Central memory CD8-positive, alpha-beta T cell (primary cell): ENCODE measurements at regions not wholly inside any gene's neighbourhood (a gene's known extent, or its start where the extent isn't known, plus 50 kb on each side); places are given as distances from the start of the nearest gene placed in this dataset.

Experiments
- ATAC-seq: fragments of 150-1000 bp; cut with Tn5 transposase; replicated peaks from 2 replicates; pipeline ENCODE4 v1.10.0; 2022; ENCODE audit warnings: mild to moderate bottlenecking, moderate FRiP score, moderate number of reproducible peaks; ENCODE audit not compliant: poor library complexity, severe bottlenecking; ENCODE audit errors: extremely low read depth
- DNase-seq, 2 donors: peaks; one replicate each; pipeline ENCODE4 v3.0.0; 2021; ENCODE audit warnings: low spot score in 2 of 2
- H3K27ac Mint-ChIP-seq: one replicate; pipeline ENCODE4 v1.8.0; 2022; ENCODE audit warnings: low read depth, mild to moderate bottlenecking, moderate library complexity, mixed read lengths
- H3K27me3 Mint-ChIP-seq: one replicate; pipeline ENCODE4 v1.8.0; 2022; ENCODE audit warnings: mixed read lengths
- H3K36me3 Mint-ChIP-seq: one replicate; pipeline ENCODE4 v1.8.0; 2022; ENCODE audit warnings: mild to moderate bottlenecking, moderate library complexity, mixed read lengths; ENCODE audit not compliant: insufficient read depth
- H3K4me1 Mint-ChIP-seq: one replicate; pipeline ENCODE4 v1.8.0; 2022; ENCODE audit warnings: mixed read lengths
- H3K4me3 Mint-ChIP-seq: one replicate; pipeline ENCODE4 v1.8.0; 2022; ENCODE audit warnings: mild to moderate bottlenecking, moderate library complexity, mixed read lengths
- H3K9me3 Mint-ChIP-seq: one replicate; pipeline ENCODE4 v1.8.0; 2022; ENCODE audit warnings: mixed read lengths

DNA sequence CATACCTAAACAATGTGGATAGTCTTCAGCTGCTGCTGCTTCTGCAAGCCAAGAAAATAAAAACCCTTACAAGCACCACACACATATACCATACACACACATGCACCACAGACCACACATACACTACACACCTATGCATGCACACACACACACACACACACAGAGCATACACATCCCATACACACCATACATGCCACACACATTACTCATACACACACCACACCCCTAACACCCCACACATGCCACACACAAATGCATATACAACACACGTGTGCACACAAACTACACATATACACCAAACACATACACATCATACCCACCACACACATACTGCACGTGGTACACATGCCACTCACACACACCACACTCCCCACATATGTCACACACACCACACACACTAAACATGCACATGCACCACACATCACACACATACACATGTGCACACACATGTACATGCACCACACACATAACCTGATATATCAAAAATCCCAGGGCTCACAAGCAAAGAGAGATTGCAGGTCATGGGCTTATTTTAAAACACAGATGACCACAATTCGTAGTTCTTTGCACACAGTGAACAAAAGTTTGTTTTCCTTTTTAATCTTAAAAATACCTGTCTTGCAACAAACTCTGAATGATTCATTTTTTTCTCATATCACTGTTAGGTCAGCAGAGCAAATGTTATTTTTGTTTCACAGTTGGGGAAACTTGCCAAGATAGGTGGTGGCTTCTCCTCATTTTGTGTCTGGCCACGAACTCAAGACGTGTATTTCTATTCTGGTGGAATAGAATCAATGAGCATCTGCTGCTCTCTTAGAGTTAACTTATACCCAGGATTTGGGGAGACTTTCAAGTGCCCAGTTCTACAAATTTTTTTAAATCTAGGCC lies 456.6 kb downstream of the FGF9 start:
- Mint-ChIP-seq H3K4me1 (peaks cover 19% of the 10 kb centered on the region), H3K27ac (no peak overlapping the region), H3K36me3 (no peaks in the 10 kb centered on the region), H3K27me3 (no peaks in the 10 kb centered on the region), H3K4me3 (no peak overlapping the region), H3K9me3 (no peaks in the 10 kb centered on the region)
- DNase-seq, result no peak
- ATAC-seq, result no peak

DNA sequence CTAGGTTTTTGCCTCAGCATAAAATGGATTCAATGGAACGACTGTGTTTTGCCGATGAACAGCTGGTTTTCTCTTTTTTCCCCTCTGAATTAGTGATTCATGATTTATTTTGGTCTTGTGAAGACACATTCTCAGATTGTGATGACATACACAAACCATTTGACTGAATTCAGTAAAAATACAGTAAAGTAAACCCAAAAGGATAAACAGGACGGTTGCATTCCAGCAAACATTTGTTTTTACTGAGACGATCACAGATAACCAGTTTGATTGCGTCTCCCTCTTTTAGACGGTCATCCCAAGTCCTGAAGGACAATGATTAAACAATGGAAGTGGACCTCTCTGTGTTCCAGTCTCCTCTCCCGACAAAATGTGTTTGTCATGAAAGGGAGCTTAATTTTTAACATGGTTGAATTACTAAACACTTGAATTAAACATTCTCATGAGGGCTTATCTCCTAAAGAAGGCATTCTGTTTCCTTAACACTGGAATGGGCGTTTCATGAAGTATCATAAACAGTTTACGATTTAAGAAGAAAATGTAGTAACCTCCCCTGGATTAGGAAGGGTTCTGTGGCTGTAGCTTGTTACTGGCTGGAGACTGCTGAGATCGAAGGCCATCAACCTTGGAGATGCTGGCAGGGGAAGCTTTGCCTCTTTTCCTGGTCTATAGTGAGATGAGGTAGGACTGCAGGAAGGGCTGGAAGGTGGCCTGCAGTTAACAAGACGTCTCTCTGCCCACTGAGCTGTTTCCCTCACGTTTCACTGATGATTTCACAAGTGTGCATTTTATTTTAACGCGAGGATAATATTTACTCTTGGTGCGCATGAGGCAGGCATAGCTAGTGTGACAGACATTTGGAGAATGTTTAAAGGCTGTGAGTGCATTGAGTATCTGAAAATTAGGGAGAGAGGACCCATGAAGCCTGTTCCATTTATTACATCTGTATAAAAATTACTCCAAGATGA lies 457.9 kb downstream of the FGF9 start:
- Mint-ChIP-seq H3K4me1 (peaks cover 19% of the 10 kb centered on the region), H3K9me3 (no peaks in the 10 kb centered on the region), H3K27ac (no peak overlapping the region), H3K4me3 (no peak overlapping the region), H3K27me3 (no peaks in the 10 kb centered on the region), H3K36me3 (no peaks in the 10 kb centered on the region)
- DNase-seq, result no peak
- no peak for ATAC-seq

DNA sequence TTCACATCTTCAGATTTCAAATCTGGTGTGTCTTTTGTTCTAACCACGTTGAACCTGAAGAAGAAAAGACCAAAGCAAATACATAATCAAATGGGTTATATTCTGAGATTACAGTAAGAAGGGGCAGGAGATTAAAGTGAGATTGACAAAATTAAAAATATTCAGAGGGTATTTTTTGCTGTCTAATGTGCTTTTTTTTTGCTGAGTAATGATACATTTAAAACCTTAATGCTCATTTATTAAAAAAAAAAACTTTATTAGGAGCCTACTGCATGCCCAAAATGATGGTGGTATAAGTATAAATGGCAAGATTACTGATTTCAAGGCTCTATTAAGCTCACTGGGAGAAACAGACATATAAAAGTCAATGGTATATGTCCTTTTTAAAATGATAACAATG lies 459.4 kb downstream of the FGF9 start:
- DNase-seq, result no peak
- H3K27me3 Mint-ChIP-seq, result no peaks in the 10 kb centered on the region
- H3K27ac Mint-ChIP-seq, result no peak overlapping the region
- no peaks in the 10 kb centered on the region for H3K36me3 Mint-ChIP-seq
- H3K9me3 Mint-ChIP-seq, result no peaks in the 10 kb centered on the region
- H3K4me3 Mint-ChIP-seq, result no peak overlapping the region
- peaks cover 19% of the 10 kb centered on the region for H3K4me1 Mint-ChIP-seq
- ATAC-seq, result no peak

DNA sequence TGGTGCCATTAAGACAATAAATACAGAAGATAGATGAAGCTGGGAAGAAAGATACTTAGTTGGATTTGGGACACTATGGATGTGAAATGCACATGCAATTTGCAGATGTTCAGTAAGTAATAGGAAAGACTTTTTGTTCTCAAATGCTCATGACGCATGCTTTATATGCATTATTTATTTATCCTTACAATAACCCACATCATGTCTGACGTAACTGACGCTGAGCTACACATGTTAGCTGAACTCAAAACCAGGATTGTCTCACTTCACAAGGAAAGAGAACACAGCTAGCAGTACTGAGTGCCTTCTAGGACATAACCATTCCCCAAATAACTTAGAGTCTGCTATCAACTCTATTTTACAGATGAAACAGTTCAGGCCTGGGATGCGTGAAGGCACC lies 463.4 kb downstream of the FGF9 start:
- ATAC-seq (no peak), DNase-seq (no peak)
- H3K9me3 Mint-ChIP-seq, result no peaks in the 10 kb centered on the region
- no peak overlapping the region for H3K27ac Mint-ChIP-seq
- H3K27me3 Mint-ChIP-seq, result no peaks in the 10 kb centered on the region
- peaks cover 8% of the 10 kb centered on the region for H3K4me1 Mint-ChIP-seq
- H3K36me3 Mint-ChIP-seq, result no peaks in the 10 kb centered on the region
- H3K4me3 Mint-ChIP-seq, result no peak overlapping the region

DNA sequence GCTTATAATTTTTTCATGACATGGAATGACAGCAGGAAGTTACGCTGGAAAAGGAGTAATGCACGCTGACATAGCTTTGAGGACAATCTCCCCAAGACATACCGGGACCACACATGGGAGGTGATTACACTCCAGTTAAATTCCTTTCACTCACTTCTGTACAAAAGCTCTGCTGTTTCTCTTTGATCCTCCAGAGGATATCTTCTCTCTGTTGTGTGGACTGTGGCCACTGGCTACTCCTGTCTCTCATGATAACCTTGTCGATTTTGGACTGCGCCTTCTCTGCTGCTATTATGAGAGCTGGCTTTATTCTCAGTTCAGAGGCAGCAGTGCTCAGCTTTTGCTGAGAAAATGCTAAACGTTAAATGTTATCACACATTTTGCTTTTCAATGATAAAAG lies 464.6 kb downstream of the FGF9 start:
- no peak overlapping the region for H3K4me3 Mint-ChIP-seq

DNA sequence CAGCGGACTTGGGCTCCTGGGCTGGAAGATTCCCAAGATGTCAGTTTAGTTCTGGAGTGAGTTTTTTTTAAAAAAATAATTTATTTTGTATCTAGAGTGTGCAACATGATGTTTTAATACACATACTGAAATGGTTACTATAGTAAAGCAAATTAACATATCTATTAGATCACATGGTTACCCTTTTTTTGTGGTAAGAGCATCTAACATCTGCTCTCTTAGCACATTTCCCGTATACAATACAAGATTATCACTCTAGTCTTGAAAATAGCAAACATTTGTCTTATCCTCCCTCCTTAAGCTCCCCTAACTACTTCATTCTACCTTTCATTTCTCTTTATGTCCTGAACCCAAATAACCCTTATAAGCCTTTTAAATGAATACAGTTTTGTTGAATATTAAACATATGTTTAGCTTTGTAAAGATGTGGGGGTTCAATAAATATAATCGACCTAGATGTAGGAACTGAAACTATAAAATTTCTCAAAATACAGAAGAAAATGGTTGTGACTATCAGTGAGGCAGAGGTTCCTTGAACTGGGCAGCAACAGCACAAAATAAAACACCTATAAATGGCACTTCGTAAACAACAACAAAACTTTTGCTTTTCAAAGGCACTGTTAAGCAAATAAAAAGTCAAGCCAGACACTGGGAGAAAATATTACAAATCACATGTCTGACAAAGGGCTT lies 466.6 kb downstream of the FGF9 start:
- Mint-ChIP-seq H3K9me3 (no peaks in the 10 kb centered on the region), H3K27me3 (no peaks in the 10 kb centered on the region), H3K4me1 (peaks cover 8% of the 10 kb centered on the region), H3K27ac (no peak overlapping the region), H3K36me3 (no peaks in the 10 kb centered on the region), H3K4me3 (no peak overlapping the region)
- ATAC-seq, result no peak
- DNase-seq, result no peak

More for the DNA sequence above, 464.6 kb downstream of the FGF9 start:
- Mint-ChIP-seq H3K27me3 (no peaks in the 10 kb centered on the region), H3K9me3 (no peaks in the 10 kb centered on the region), H3K27ac (no peak overlapping the region), H3K4me1 (peaks cover 8% of the 10 kb centered on the region), H3K36me3 (no peaks in the 10 kb centered on the region)
- no peak for ATAC-seq
- no peak for DNase-seq

DNA sequence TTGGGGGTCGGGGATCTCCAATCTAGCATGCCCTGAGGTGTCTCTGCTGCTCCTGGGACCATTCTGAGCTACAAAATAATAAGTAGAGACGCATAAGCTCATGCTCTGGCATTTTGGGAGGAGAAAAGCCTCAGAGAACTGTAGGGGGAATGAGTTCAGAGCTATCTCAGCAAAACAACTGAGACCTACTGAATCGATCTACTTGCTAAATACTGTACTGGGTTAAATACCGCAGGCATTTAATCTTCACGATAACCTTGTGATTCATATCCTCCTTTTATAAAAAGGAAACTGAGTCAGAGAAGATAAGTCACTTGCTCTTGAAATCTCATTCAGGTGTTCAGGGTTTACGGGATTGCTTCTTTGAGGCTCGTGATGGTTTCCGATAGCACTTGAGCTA lies 468.1 kb downstream of the FGF9 start:
- H3K36me3 Mint-ChIP-seq, result no peaks in the 10 kb centered on the region
- H3K27ac Mint-ChIP-seq, result no peak overlapping the region
- H3K4me3 Mint-ChIP-seq, result no peak overlapping the region
- H3K4me1 Mint-ChIP-seq, result peaks cover 8% of the 10 kb centered on the region
- ATAC-seq (no peak), DNase-seq (no peak)
- no peaks in the 10 kb centered on the region for H3K27me3 Mint-ChIP-seq
- no peaks in the 10 kb centered on the region for H3K9me3 Mint-ChIP-seq

DNA sequence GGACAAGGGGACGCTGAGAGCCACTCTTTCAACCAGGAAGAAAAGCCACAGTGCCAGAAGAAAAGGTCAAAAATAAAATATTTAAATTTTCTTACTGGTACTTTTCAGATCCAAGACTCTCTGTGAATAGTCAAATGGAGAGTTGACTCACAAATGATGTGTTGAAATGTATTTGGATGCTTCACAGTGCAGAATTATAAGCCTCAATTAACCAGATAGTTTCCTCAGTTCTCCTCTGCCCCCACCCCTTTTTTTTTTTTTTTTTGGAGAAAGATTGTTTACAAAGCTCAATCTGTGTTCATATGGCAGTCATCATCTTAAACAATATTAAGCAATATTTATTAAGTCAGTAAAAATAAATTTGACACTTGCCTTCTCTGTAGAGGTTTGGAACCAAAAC lies 470.8 kb downstream of the FGF9 start:
- Mint-ChIP-seq H3K27me3 (no peaks in the 10 kb centered on the region), H3K36me3 (no peaks in the 10 kb centered on the region), H3K9me3 (no peaks in the 10 kb centered on the region), H3K4me3 (no peak overlapping the region), H3K4me1 (peaks cover under 1% of the 10 kb centered on the region), H3K27ac (no peak overlapping the region)
- DNase-seq (no peak), ATAC-seq (no peak)

DNA sequence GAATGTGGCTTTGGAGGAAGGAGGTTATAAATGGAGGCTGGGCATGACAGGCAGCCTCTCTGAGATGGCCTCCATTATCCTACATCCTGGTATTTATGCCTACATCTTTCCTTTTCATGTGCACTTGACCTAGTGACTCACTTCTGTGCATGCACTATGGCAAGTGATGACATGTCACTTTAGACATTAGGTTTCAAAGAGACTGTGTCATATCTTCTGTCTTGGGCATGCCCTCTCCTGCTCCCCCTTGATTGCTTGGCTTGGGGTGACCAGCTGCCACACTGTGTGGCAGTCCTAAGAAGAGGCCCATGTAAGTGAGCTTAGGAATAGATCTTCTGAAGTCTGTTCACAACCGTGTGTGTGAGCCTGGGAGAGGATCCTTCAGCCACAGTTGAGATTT lies 472.8 kb downstream of the FGF9 start:
- Mint-ChIP-seq H3K27me3 (peaks cover 6% of the 10 kb centered on the region), H3K4me1 (peaks cover 4% of the 10 kb centered on the region), H3K36me3 (no peaks in the 10 kb centered on the region), H3K27ac (no peak overlapping the region), H3K4me3 (no peak overlapping the region), H3K9me3 (no peaks in the 10 kb centered on the region)
- no peak for ATAC-seq
- DNase-seq, result no peak

DNA sequence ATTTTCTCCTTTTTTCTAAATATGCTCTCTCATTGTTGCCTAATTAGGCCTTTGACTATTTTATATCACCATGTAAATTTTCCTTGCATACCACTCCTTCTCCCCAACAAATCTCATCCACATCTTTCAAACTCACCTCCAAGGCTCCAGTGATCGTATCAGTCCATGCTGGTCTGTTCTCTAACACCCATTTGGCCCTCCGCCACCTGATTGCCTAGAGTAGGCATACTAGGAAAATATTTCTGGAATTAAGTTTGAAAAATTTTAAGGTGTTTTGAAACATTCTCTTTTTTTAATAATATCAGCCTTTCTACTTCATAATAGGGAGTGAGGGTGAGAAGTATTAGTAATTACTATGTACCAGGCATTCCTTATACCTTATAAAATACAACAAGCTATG lies 473.9 kb downstream of the FGF9 start:
- no peak for ATAC-seq
- Mint-ChIP-seq H3K36me3 (no peaks in the 10 kb centered on the region), H3K4me3 (no peak overlapping the region), H3K27ac (no peak overlapping the region), H3K9me3 (no peaks in the 10 kb centered on the region), H3K4me1 (peaks cover 5% of the 10 kb centered on the region), H3K27me3 (peaks cover 14% of the 10 kb centered on the region)
- no peak for DNase-seq

DNA sequence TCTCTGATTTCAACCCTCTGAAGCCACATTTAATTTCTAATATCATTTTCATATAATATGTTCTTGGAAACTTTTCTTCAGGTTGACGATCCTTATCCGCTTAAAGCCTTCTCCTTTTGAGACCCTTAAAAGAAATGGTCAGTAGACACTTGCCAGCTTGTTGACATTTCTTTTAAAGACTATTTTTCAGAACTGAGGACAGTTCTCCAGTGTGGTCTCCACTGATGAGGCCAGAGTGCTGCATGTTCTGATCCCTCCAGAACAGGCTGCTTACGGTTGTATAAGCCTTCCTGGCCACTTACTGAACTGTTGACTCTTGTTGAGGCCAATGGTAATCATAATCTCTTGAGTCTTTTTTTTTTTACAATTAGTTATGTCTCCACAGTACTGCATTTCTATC lies 477.3 kb downstream of the FGF9 start:
- no peak for ATAC-seq
- Mint-ChIP-seq H3K9me3 (no peaks in the 10 kb centered on the region), H3K36me3 (no peaks in the 10 kb centered on the region), H3K4me1 (peaks cover 5% of the 10 kb centered on the region), H3K27me3 (peaks cover 14% of the 10 kb centered on the region), H3K4me3 (no peak overlapping the region), H3K27ac (no peak overlapping the region)
- no peak for DNase-seq

DNA sequence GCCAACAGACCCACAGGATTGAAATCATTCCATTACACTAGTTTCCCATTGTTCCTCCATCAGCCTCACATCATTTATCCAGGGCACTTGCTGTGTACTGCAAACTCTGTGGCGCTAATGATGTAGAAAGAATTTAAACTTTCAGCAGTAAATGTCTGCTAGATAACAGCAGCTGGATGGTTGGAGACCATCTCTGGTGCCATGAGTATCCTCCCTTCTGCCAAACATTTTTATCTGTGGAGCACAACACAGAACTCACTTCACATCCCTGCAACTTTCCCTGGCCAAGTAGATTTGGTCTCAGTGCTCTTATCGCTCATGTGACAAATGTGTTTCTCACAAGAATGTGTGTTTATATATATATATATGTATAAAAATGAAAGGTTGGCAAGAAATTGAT lies 481.9 kb downstream of the FGF9 start:
- Mint-ChIP-seq H3K36me3 (no peaks in the 10 kb centered on the region), H3K9me3 (no peaks in the 10 kb centered on the region), H3K4me1 (peaks cover 5% of the 10 kb centered on the region), H3K27ac (no peak overlapping the region), H3K27me3 (peaks cover 14% of the 10 kb centered on the region), H3K4me3 (no peak overlapping the region)
- DNase-seq, result no peak
- no peak for ATAC-seq
